HG02759 (cell line): ENCODE measurements at regions not wholly inside any gene's neighbourhood (a gene's known extent, or its start where the extent isn't known, plus 50 kb on each side); places are given as distances from the start of the nearest gene placed in this dataset.

Experiments
- ATAC-seq: cut with Tn5 transposase; IDR thresholded peaks from one replicate; pipeline ENCODE4 v1.9.1; 2021; ENCODE audit warnings: mild to moderate bottlenecking, moderate library complexity; ENCODE audit not compliant: unreplicated experiment

DNA sequence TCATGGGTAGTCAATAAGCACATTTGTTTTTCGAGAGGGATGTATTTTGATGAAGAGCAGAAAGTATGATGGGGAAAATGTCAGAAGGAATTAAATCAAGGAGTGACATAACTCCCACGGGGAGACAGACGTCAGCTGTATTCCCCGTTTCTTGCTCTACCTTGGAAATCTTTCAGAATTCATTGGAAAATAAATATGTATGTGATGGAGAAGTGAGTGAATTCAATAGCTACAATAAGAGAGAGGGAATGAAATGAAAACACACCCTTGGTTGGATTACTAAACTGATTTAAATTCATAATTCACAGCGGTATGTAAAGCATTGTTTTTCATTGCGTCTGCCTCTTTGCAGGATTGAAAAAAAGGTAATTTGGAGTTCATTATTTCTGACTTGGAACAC is 209.7 kb upstream of the KLF4 start:
- ATAC-seq: no peak

DNA sequence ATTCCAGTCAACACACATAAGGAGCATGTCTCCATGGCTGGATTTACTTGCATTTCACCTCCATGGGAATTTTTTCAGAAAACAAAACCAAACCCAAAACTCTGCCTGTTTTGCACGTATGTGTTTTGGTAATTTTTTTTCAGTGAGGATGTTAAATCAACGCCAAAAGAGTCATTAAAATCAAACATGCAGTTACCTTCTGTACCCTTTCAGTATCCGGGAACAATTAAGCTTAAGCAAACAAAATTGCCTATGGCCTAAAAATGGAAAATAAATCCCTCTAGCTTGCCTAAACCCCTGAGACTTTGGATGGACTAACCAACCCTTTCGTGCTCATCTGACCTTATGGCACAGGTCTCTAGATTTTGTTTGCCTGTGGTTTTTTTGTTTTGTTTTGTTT is 209.2 kb upstream of the KLF4 start:
- no peak for ATAC-seq

DNA sequence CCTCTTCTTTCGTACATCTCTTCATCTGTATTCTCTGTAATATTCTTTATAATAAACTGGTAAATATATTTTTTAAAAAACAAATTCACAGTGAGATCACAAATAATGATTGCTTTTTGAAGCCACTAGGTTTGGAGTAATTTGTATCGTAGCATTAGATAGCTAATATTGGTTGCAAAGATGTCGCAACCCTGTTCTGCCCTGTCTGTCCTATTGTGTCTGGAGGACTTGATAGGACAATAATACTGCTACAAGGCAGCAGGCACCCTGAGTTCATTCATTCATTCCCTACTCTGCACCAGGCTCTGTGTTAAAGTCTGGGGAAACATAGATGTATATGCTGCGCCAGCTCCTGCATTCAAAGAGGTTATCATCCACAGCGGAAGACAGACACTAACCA is 206.7 kb upstream of the KLF4 start:
- ATAC-seq: no peak

DNA sequence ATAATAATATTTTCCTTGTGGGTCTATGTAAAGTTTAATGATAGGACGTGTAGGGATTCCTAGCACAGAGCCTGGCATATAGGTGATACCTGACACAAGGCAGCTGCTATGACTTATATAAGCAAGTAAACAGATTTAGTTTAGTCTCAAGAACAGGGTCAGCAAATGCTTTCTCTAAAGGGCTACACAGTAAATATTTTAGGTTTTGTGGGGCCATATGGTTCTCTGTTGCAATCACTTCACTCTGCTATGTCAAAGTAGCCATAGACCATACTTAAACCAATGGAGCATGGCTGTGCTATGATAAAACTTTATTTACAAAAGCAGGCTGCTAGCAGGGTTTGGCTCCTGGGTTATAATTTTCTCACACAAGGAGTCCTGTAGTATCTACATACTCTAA is 204.8 kb upstream of the KLF4 start:
- no peak for ATAC-seq

DNA sequence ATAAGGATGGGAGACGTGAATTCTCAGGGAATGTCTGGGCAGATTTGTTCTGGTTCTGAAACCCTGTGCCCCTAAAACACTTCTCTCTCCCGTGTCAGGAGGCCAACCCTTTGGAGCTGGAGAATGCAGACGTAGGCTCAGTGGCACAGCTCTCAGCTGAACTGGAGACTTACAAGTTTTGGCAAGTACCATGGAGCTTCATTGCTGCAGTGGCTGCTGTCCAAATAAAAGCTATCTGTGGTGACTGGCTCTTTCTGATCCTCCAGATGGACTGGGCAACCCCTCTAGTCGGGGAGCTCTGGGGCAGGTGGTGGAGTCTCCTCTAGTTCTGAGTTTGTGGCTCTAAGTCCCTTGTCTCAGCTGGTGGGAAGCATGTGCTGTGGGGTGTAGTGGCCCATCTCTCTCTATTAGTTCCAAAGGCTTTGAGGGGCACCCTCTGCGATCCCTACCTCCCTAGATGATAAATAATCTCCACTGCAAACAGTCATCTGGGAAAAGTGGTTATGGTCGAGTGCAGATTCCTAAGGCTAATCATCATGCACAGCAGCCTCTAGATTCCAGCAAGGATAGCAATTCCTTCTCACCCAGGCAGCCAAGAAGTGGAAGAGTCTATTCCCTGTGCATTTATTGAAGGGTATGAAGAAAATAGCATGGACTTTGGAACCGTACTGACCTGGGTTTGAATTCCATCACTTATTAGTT is 204.2 kb upstream of the KLF4 start:
- no peak for ATAC-seq

GRCh38 chr9:107691664-107692063 is 202.1 kb upstream of the KLF4 start:
- ATAC-seq: no peak

GRCh38 chr9:107690021-107690420 is 200.5 kb upstream of the KLF4 start:
- no peak for ATAC-seq

- no peak for ATAC-seq
Measured at GRCh38 chr9:107688728-107689127, 199.2 kb upstream of the KLF4 start.

DNA sequence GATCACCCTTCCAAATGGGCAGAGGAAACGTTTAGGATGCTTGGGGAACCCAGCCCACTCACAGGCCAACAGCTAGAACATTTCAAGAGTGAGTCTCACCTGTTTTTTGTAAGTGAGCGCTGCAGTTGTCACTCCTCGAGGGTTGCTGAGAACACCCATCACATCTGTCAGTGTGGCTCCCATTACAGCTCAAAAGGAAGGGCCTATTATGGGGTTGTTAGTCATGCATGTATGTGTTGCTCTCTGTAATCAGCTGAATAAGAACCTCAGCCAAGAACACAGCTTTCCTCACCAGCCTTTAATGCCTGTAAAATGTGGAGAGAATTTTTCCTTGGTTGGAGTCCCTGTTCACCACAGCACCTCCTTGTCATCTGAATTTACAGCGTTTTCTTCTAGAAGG is 196.3 kb upstream of the KLF4 start:
- ATAC-seq: no peak

GRCh38 chr9:107685376-107685775 is 195.8 kb upstream of the KLF4 start:
- no peak for ATAC-seq

- ATAC-seq: no peak
Measured at GRCh38 chr9:107684224-107684623, 194.7 kb upstream of the KLF4 start.

DNA sequence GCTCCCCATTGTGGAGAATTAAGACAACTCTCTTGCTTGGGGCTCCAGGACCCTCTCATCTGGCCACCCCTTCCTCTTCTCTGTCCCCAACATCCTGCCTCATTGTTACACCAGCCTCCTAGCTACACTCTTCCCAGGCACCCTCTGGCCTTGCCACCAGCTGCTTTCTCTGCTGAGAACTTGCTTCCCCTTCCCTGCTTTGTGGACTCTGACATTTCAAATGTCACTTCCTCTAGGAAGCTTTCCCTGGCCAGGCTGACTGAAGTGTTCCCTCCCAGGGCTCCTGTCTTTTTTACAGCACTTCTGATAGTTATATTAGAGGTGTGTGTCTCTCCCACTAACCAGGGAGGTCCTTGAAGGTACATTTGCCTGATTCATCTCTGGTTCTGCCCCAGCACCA is 194.0 kb upstream of the KLF4 start:
- no peak for ATAC-seq

GRCh38 chr9:107681988-107682387 is 192.4 kb upstream of the KLF4 start:
- no peak for ATAC-seq

GRCh38 chr9:107675351-107676259 is 186.0 kb upstream of the KLF4 start:
- ATAC-seq: no peak

DNA sequence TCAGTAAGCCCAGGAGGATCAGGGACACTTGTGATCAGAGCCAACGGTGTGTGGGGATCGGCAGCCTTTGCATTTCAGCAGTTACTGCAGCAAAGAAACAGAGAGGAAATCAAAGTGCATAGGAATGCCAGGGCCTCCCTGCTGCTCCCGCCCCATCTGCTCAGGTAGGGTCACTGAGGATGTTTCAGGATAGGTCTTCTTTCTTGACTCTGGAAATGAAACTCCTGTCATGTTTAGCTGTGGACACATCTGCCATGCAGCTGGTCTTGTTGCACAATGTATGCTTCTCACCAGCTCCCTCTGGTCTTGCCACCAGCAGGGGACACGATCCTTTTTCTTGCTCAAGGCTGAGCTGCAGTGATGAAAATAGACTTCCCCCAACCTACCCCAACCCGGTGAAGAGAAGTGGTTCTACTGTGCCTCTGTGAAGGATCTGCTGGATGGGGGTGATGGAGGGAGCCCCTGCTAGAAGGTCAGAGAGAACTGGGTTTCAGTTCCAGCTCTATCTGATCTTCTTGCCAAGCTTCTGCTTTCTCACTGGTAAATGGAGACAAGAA is 185.2 kb upstream of the KLF4 start:
- ATAC-seq: no peak

- no peak for ATAC-seq
Measured at GRCh38 chr9:107673861-107674720, 184.5 kb upstream of the KLF4 start.

GRCh38 chr9:107671588-107671987 is 182.0 kb upstream of the KLF4 start:
- ATAC-seq: no peak

DNA sequence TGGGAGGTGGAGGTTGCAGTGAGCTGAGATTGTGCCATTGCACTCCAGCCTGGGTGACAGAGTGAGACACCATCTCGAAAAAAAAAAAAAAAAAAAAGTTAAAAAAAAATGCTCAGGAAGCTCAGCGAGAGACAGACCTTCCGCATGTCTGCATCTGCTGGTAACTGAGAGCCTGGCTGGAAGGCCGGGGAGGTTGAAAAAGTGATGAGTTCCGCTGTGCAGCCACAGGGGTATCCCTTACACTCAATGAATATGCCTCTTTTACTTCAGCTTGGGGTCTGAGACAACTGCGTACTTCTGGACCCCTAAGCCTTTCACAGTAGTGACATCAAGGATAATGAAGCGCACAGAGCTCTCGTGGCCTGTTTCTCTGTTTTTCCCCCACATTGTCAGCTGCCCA is 179.9 kb upstream of the KLF4 start:
- ATAC-seq: no peak

DNA sequence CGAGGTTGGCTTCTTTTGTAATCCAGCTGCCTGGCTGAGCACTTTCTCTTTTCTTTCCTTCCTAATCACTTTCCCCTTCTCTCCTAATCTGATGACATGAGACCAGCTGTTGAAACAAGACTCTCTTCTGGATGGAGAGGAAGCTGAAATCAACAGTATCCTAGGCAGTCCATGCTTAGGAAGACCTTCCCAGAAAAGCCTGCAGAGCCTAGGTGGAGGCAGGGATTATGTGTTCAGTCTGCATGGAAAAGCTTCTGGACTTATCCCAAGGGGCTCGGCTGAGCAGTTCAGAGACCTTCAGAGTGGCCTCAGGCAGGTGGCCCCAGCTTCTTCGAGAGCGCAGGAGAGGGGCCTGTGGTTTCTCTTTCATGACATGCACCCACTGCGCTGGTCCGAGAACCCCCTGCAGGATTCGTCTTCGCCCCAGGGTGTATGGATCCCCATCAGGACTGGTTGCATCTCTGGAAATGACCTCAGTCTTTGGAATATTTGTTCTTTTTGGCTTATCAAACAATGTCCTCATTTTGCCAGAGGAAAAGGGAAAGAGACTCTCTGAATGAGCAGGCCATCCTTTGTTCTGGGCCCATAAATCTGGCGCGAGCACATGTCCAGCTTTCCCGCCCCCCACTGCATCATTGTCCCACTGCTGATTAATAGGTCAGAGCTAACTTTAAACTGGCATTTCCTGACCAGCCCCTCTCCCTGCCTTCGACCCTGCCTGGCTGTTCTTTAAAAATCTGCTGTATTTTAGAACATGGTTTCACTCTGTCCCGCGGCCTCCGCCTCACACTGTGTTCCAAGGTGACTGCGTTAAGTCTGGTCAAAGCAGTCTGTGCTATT is 177.9 kb upstream of the KLF4 start:
- no peak for ATAC-seq

DNA sequence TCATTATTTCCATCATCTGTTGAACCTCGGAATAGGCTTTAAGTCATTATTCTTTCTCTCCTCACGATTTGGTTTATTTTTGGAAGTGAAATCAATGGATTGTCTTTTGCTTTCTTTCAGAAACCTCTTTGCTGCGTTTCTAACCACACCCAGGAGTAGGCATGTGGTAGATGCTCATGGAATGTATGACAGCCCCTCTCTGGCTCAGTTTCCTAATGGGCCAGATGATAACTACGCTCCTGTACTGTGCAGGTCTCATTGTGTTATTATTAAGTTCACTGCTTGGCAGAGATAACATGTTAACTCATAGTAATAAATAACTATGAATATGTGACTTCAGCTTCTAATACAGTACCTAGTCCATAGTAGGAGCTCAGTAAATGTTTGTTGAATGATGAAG is 175.5 kb upstream of the KLF4 start:
- no peak for ATAC-seq
